Peyer's patch (tissue), 4 donors: ENCODE measurements at regions not wholly inside any gene's neighbourhood (a gene's known extent, or its start where the extent isn't known, plus 50 kb on each side); places are given as distances from the start of the nearest gene placed in this dataset.

Experiments used
- DNase-seq, 3 donors: peaks; one replicate each; pipeline ENCODE4 v3.0.0-alpha.2; 2017 to 2019
- H3K27ac ChIP-seq, 4 donors: fragments of 200-600 bp; sonication (generic); one replicate each; pipeline ENCODE4 v1.5.1; 2016 to 2019
- H3K27me3 ChIP-seq, 2 donors: fragments of 200-600 bp; sonication (generic); one replicate each; pipeline ENCODE4 v1.5.1; 2019
- H3K36me3 ChIP-seq, 3 donors: fragments of 200-600 bp; sonication (generic); one replicate each; pipeline ENCODE4 v1.5.1; 2016 to 2019
- H3K4me1 ChIP-seq, 4 donors: fragments of 200-600 bp; sonication (generic); one replicate each; pipeline ENCODE4 v1.5.1; 2016 to 2019
- H3K4me3 ChIP-seq, 4 donors: fragments of 200-600 bp; sonication (generic); 1 replicate in 3 of 4; 2 replicates in 1 of 4; pipeline ENCODE4 v1.5.1; 2016 to 2019; ENCODE audit warnings: mild to moderate bottlenecking in 1 of 4
- H3K9me3 ChIP-seq, 4 donors: fragments of 200-600 bp; sonication (generic); one replicate each; pipeline ENCODE4 v1.5.1; 2016 to 2019; ENCODE audit warnings: mild to moderate bottlenecking in 1 of 4
- CTCF ChIP-seq, 6 experiments: fragments of 450-650 bp in 4 of 6; fragments of 200-600 bp in 2 of 6; sonication (generic) in 1 of 6; IDR thresholded peaks; one replicate each; pipeline ENCODE4 v1.5.1; 2017 to 2019; ENCODE audit warnings: antibody characterized with exemption in 6 of 6, mild to moderate bottlenecking in 3 of 6, moderate library complexity in 1 of 6
- POLR2A ChIP-seq, 2 donors: fragments of 450-650 bp; IDR thresholded peaks; one replicate each; pipeline ENCODE4 v1.5.1; 2017; ENCODE audit warnings: antibody characterized with exemption in 2 of 2, mild to moderate bottlenecking in 2 of 2, moderate library complexity in 2 of 2

- H3K4me3 ChIP-seq, result no peak overlapping the region
- peak in 2 of 3 donors; percentile 69 to 78 for DNase-seq
- H3K27ac ChIP-seq, result no peak overlapping the region
- no peak for TF ChIP-seq CTCF (IDR thresholded peaks at IDR 0.05)
- no peak for TF ChIP-seq POLR2A (IDR thresholded peaks at IDR 0.05)
- H3K36me3 ChIP-seq, result no peaks in the 10 kb centered on the region
- no peaks in the 10 kb centered on the region for H3K4me1 ChIP-seq
- no peaks in the 10 kb centered on the region for H3K27me3 ChIP-seq
- H3K9me3 ChIP-seq, result no peaks in the 10 kb centered on the region
These were observed 163.3 kb upstream of the PRDX4 start for GRCh38 chrX:23503835-23504539.

GRCh38 chrX:23504540-23504884, 162.8 kb upstream of the PRDX4 start:
- H3K4me1 ChIP-seq, result no peaks in the 10 kb centered on the region
- H3K27ac ChIP-seq, result no peak overlapping the region
- no peak for TF ChIP-seq POLR2A (IDR thresholded peaks at IDR 0.05)
- no peak for TF ChIP-seq CTCF (IDR thresholded peaks at IDR 0.05)
- H3K36me3 ChIP-seq, result no peaks in the 10 kb centered on the region
- H3K27me3 ChIP-seq, result no peaks in the 10 kb centered on the region
- H3K4me3 ChIP-seq, result no peak overlapping the region
- no peaks in the 10 kb centered on the region for H3K9me3 ChIP-seq
- DNase-seq, result no peak

GRCh38 chrX:23504895-23505294, 162.4 kb upstream of the PRDX4 start:
- no peaks in the 10 kb centered on the region for H3K4me1 ChIP-seq
- H3K4me3 ChIP-seq, result no peak overlapping the region
- TF ChIP-seq CTCF (IDR thresholded peaks at IDR 0.05) (no peak), POLR2A (IDR thresholded peaks at IDR 0.05) (no peak)
- H3K9me3 ChIP-seq, result no peaks in the 10 kb centered on the region
- no peaks in the 10 kb centered on the region for H3K27me3 ChIP-seq
- no peak overlapping the region for H3K27ac ChIP-seq
- no peak for DNase-seq
- H3K36me3 ChIP-seq, result no peaks in the 10 kb centered on the region

GRCh38 chrX:23505531-23506303, 161.6 kb upstream of the PRDX4 start:
- Histone ChIP-seq H3K27ac (no peak overlapping the region), H3K9me3 (no peaks in the 10 kb centered on the region), H3K4me1 (no peaks in the 10 kb centered on the region), H3K27me3 (no peaks in the 10 kb centered on the region), H3K36me3 (no peaks in the 10 kb centered on the region), H3K4me3 (no peak overlapping the region)
- TF ChIP-seq CTCF (IDR thresholded peaks at IDR 0.05), result no peak
- no peak for TF ChIP-seq POLR2A (IDR thresholded peaks at IDR 0.05)
- DNase-seq, result no peak

GRCh38 chrX:23509256-23509655, 158.0 kb upstream of the PRDX4 start:
- H3K27ac ChIP-seq, result no peak overlapping the region
- no peaks in the 10 kb centered on the region for H3K27me3 ChIP-seq
- no peak overlapping the region for H3K4me3 ChIP-seq
- TF ChIP-seq POLR2A (IDR thresholded peaks at IDR 0.05) (no peak), CTCF (IDR thresholded peaks at IDR 0.05) (no peak)
- no peak for DNase-seq
- no peaks in the 10 kb centered on the region for H3K4me1 ChIP-seq
- H3K36me3 ChIP-seq, result no peaks in the 10 kb centered on the region
- no peaks in the 10 kb centered on the region for H3K9me3 ChIP-seq
